GM23248 (cell line): ENCODE measurements at regions not wholly inside any gene's neighbourhood (a gene's known extent, or its start where the extent isn't known, plus 50 kb on each side); places are given as distances from the start of the nearest gene placed in this dataset.

ENCODE experiments used
- DNase-seq: peaks from one replicate; pipeline ENCODE4 v3.0.0-alpha.2; 2015
- H2AFZ ChIP-seq: fragments of 200-600 bp; sonication (generic); 2 replicates; pipeline ENCODE4 v1.6.1; 2016; ENCODE audit warnings: antibody characterized with exemption
- H3F3A ChIP-seq: fragments of 200-600 bp; sonication (generic); 2 replicates; pipeline ENCODE4 v1.6.1; 2016; ENCODE audit warnings: mild to moderate bottlenecking, antibody characterized with exemption, mixed run types; ENCODE audit not compliant: insufficient read depth
- H3K27ac ChIP-seq: fragments of 200-600 bp; sonication (generic); 2 replicates; pipeline ENCODE4 v1.5.1; 2016; ENCODE audit warnings: mild to moderate bottlenecking
- H3K27me3 ChIP-seq: fragments of 200-600 bp; sonication (generic); replicated peaks from 2 replicates; pipeline ENCODE4 v1.6.1; 2016; ENCODE audit warnings: mild to moderate bottlenecking; ENCODE audit not compliant: insufficient read depth
- H3K36me3 ChIP-seq: fragments of 200-600 bp; sonication (generic); 2 replicates; pipeline ENCODE4 v1.6.1; 2016; ENCODE audit warnings: low read depth, mild to moderate bottlenecking
- H3K4me1 ChIP-seq: fragments of 200-600 bp; sonication (generic); 2 replicates; pipeline ENCODE4 v1.6.1; 2016; ENCODE audit warnings: mild to moderate bottlenecking; ENCODE audit not compliant: insufficient read depth
- H3K4me2 ChIP-seq: fragments of 200-600 bp; sonication (generic); one replicate; pipeline ENCODE4 v1.6.1; 2016; ENCODE audit warnings: mild to moderate bottlenecking; ENCODE audit not compliant: unreplicated experiment
- H3K4me3 ChIP-seq: fragments of 200-600 bp; sonication (generic); 2 replicates; pipeline ENCODE4 v1.5.1; 2016; ENCODE audit warnings: mild to moderate bottlenecking
- H3K79me2 ChIP-seq: fragments of 200-600 bp; sonication (generic); 2 replicates; pipeline ENCODE4 v1.6.1; 2016; ENCODE audit warnings: mild to moderate bottlenecking; ENCODE audit not compliant: insufficient read depth
- H3K9ac ChIP-seq: fragments of 200-600 bp; sonication (generic); 2 replicates; pipeline ENCODE4 v1.6.1; 2016; ENCODE audit warnings: mild to moderate bottlenecking
- H3K9me2 ChIP-seq: fragments of 200-600 bp; sonication (generic); 2 replicates; pipeline ENCODE4 v1.6.1; 2016; ENCODE audit warnings: mixed run types, mild to moderate bottlenecking, moderate library complexity; ENCODE audit not compliant: insufficient read depth
- H3K9me3 ChIP-seq: fragments of 200-600 bp; sonication (generic); one replicate; pipeline ENCODE4 v1.6.1; 2017; ENCODE audit warnings: low read depth
- H4K20me1 ChIP-seq: fragments of 200-600 bp; sonication (generic); 2 replicates; pipeline ENCODE4 v1.6.0; 2016; ENCODE audit not compliant: insufficient read depth
- EZH2 ChIP-seq: fragments of 200-600 bp; sonication (generic); IDR thresholded peaks from 2 replicates; pipeline ENCODE4 v1.6.1; 2018; ENCODE audit warnings: antibody characterized with exemption, mild to moderate bottlenecking; ENCODE audit not compliant: insufficient read depth, poor library complexity, severe bottlenecking
- EZH2phosphoT487 ChIP-seq: fragments of 200-600 bp; sonication (generic); IDR thresholded peaks from 2 replicates; pipeline ENCODE4 v1.6.1; 2018; ENCODE audit warnings: antibody characterized with exemption, moderate library complexity, mild to moderate bottlenecking, low read depth; ENCODE audit not compliant: insufficient read depth
- WGBS, 2 experiments: methylation state at CpG; one replicate each; pipeline ENCODE4 v1.1.6; 2015 to 2017; ENCODE audit warnings: low lambda C conversion rate in 2 of 2, low coverage in 1 of 2; ENCODE audit errors: missing lambda C conversion rate in 2 of 2; 5-methylcytosine and 5-hydroxymethylcytosine counted together
- in situ Hi-C: fragments of 300-500 bp; cut with MboI; formaldehyde crosslinking; loops from 2 replicates; pipeline ENCODE4 v1.15.0; 2020

GRCh38 chr2:190780594-190780993, 100.0 kb upstream of the GLS start:
- Histone ChIP-seq H3K9me3 (no peaks in the 10 kb centered on the region), H2AFZ (no peak overlapping the region), H3K27me3 (no peaks in the 10 kb centered on the region), H3K27ac (no peak overlapping the region), H4K20me1 (no peaks in the 10 kb centered on the region), H3K9ac (no peak overlapping the region), H3K4me2 (no peak overlapping the region), H3K79me2 (no peaks in the 10 kb centered on the region), H3K9me2 (no peaks in the 10 kb centered on the region), H3F3A (no peaks in the 10 kb centered on the region), H3K4me3 (no peak overlapping the region), H3K4me1 (no peaks in the 10 kb centered on the region), H3K36me3 (no peaks in the 10 kb centered on the region)
- 88 to 89% methylated on average over 1 of the region's 1 CpG for whole genome bisulfite sequencing, 2 experiments
- no peak for TF ChIP-seq EZH2
- no peak for TF ChIP-seq EZH2phosphoT487
- no peak for DNase-seq
- in situ Hi-C loops: no loop called here

- DNase-seq: peak; percentile 79
- WGBS, 2 experiments: 28 to 32% methylated on average over 4 of the region's 4 CpGs
- in situ Hi-C loops: no loop called here
- Histone ChIP-seq H3K4me3 (no peak overlapping the region), H3K9me2 (no peaks in the 10 kb centered on the region), H3K36me3 (no peaks in the 10 kb centered on the region), H3K79me2 (no peaks in the 10 kb centered on the region), H3K9me3 (no peaks in the 10 kb centered on the region), H3K9ac (no peak overlapping the region), H3K4me1 (peaks cover 4% of the 10 kb centered on the region; the same call in 1 of the 2 replicates), H3K27me3 (no peaks in the 10 kb centered on the region), H3K27ac (no peak overlapping the region), H3F3A (peaks cover 3% of the 10 kb centered on the region; the same call in 1 of the 2 replicates), H4K20me1 (no peaks in the 10 kb centered on the region), H3K4me2 (no peak overlapping the region), H2AFZ (peak overlapping the region; percentile 34; the same call in 1 of the 2 replicates)
- TF ChIP-seq EZH2phosphoT487 (no peak), EZH2 (no peak)
Measured at GRCh38 chr2:190781604-190782198, 98.9 kb upstream of the GLS start.

GRCh38 chr2:190782264-190782663, 98.4 kb upstream of the GLS start:
- no peaks in the 10 kb centered on the region for H4K20me1 ChIP-seq
- DNase-seq: no peak
- in situ Hi-C loops: no loop called here
- no peak overlapping the region for H3K4me2 ChIP-seq
- H3K9ac ChIP-seq: no peak overlapping the region
- TF ChIP-seq EZH2phosphoT487: no peak
- TF ChIP-seq EZH2: no peak
- no peaks in the 10 kb centered on the region for H3K36me3 ChIP-seq
- H3K27me3 ChIP-seq: no peaks in the 10 kb centered on the region
- 0 out of 2 replicates have a peak overlapping the region, but pooled peaks have one; percentile 34 for H2AFZ ChIP-seq
- peaks cover 4% of the 10 kb centered on the region; the same call in 1 of the 2 replicates for H3F3A ChIP-seq
- peaks cover 7% of the 10 kb centered on the region; the same call in 1 of the 2 replicates for H3K4me1 ChIP-seq
- no peaks in the 10 kb centered on the region for H3K9me2 ChIP-seq
- no peaks in the 10 kb centered on the region for H3K79me2 ChIP-seq
- H3K9me3 ChIP-seq: no peaks in the 10 kb centered on the region
- WGBS, 2 experiments: 93 to 98% methylated on average over 2 of the region's 2 CpGs
- no peak overlapping the region for H3K4me3 ChIP-seq
- H3K27ac ChIP-seq: no peak overlapping the region

- Histone ChIP-seq H3K27ac (no peak overlapping the region), H3K79me2 (no peaks in the 10 kb centered on the region), H3K4me3 (no peak overlapping the region), H4K20me1 (no peaks in the 10 kb centered on the region), H3K9ac (no peak overlapping the region), H3K9me3 (no peaks in the 10 kb centered on the region), H3K4me2 (no peak overlapping the region), H2AFZ (no peak overlapping the region), H3K27me3 (no peaks in the 10 kb centered on the region), H3K4me1 (peaks cover 7% of the 10 kb centered on the region; the same call in 1 of the 2 replicates), H3K9me2 (no peaks in the 10 kb centered on the region), H3F3A (peaks cover 4% of the 10 kb centered on the region; the same call in 1 of the 2 replicates), H3K36me3 (no peaks in the 10 kb centered on the region)
- DNase-seq: no peak
- in situ Hi-C loops: no loop called here
- no peak for TF ChIP-seq EZH2
- no peak for TF ChIP-seq EZH2phosphoT487
- WGBS, 2 experiments: 97 to 100% methylated on average over 1 of the region's 1 CpG
Measured at GRCh38 chr2:190783513-190784263, 96.9 kb upstream of the GLS start.
